D341Med (cell line): ENCODE measurements at regions not wholly inside any gene's neighbourhood (a gene's known extent, or its start where the extent isn't known, plus 50 kb on each side); places are given as distances from the start of the nearest gene placed in this dataset.
"Not testable (repeated sequence)": the region's sequence is repeated elsewhere in the genome, so short reads cannot be mapped to it uniquely, and the experiment has no call there.

ENCODE experiments used
- DNase-seq: peaks from one replicate; pipeline ENCODE4 v3.0.0; 2012; ENCODE audit warnings: low spot score

DNA sequence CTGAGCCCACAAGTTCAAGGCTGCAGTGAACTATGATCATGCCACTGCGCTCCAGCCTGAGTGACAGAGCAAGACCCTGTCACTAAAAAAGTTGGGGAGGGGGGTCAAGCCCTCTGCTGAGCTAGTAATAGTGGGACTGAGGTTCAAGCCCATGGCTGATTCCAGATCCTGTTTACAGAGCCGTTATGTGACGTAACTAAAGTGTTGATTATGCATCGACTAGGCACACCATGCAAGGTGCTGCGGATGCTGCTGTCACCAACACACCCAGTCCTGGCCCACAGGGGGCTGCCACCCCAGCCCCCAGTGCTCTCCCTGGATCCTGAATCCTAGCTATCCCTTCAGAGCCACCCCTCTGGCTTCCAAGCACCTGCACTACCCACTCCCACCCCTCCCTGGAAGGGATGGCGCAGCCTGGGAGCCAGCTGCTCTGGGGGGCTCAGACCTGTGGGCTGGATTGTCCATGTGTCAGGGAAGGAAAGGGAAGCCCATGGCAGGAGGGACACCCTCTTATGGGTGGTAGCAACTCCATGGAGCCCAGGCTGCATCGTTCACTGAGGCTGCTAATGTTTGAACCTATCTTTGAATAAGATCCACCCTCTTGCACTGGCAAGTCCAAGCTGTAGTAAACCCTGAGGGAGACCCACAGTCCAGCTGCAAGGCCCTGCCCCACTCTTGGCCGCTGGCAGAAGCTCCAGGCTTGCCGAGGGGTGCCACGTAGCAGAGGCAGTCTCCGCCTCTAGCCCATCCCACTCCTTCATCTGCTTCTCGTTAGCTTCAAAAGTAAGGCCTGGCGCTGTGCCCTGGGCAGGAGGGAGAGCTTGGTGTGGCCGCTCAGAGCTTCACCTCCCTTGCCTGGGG, 95.0 kb downstream of the SNX5 start:
- no peak for DNase-seq

DNA sequence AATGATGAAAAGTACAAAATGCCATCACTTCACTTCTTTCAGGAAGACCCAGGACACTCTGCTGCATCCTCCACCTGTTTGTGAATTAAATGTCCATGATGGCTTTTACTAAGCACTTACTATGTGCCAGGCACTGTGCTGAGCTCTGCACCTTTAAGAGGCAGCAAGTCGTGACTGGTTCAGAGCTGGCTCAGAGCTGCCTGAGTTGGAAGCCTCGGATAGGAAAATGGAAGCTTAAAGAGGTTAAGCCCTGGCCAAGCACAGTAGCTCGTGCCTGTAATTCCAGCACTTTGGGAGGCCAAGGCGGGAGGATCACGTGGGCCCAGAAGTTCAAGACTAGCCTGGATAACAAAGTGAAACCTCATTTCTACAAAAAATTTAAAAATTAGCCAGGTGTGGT, 95.6 kb downstream of the SNX5 start:
- no peak for DNase-seq

DNA sequence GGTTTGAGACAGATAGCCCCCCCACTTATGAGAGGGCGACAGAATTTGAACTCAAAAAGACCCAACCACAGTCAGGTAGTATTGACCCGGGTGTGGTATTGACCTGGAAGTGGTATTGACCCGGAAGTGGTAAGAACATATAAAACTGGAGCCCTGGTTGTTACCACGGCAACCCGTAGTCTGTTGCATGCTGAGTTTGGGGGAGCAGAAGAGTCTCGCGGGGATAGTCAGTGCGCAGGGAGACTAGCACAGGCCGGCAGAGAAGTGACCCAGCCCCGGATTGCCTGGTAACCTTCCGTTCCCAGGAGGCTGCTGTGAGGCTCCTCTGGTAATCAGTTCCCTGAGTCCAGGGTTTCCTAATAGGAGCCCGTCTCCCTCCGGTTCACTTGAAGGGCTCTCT, 96.2 kb downstream of the SNX5 start:
- no peak for DNase-seq

DNA sequence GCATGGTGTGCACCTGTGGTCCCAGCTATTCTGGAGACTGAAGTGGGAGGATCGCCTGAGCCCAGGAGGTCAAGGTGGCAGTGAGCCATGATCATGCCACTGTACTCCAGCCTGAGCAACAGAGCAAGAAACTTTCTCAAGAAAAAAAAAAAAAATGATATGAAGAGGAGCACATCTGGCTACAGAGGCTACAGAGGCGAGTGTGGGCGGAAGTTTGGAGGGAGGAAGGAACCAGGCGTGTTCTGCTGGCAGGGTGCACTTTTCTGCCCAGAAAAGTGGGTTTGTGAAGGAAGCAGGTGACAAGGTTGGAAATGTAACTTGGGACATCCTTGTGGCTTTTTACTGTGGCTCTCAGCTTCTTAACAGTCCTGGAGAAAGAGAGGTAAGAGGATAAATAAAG, 96.7 kb downstream of the SNX5 start:
- no peak for DNase-seq

DNA sequence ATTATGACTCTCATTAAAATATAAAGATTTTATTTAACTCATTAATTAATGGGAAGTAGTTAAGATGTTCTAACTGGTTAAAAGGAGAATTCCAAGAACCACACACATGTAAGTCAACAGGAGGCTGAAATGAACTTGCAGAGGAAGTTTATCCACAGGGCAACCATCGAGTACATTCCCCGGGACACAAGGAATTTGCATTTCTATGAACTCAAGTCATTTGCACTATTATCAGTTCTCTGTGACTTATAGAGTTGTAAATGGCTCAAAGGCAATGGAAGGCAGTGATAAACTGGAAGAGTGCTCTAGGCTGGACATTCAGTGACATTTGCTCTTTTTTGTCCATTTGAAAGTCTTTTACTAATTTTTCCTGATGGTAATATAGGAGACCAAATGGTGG, 97.4 kb downstream of the SNX5 start:
- no peak for DNase-seq

DNA sequence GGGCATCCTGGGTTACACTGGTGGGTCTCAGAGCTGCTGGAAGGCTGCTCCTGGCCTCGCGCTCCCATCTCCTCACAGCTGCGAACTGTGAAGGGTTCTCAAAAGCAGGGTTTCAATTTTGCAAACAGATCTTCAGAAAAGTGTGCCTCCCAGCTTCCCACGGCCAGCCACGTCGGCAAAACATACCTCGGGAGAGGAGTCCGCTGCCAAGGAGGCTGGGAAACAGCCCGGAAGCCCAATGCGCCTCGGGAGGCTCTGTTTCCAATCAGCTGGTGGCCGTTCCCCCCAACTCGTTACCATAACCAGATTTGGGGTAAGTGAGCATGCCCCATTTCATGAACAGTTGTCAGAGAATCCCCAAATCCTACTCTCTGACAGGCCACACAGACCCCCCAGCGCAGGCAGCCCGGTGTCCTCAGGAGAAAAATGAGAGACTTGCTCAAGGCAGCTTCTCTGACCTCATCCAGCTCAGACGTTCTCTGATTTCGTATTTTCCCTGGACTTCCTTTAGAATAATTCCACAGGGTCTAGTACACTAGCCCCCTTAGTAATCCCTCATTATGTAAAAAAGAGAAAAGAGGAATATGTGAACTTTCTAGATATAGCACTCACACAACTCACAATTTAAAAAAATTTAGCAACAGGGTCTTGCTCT, 98.4 kb downstream of the SNX5 start:
- DNase-seq = no peak

DNA sequence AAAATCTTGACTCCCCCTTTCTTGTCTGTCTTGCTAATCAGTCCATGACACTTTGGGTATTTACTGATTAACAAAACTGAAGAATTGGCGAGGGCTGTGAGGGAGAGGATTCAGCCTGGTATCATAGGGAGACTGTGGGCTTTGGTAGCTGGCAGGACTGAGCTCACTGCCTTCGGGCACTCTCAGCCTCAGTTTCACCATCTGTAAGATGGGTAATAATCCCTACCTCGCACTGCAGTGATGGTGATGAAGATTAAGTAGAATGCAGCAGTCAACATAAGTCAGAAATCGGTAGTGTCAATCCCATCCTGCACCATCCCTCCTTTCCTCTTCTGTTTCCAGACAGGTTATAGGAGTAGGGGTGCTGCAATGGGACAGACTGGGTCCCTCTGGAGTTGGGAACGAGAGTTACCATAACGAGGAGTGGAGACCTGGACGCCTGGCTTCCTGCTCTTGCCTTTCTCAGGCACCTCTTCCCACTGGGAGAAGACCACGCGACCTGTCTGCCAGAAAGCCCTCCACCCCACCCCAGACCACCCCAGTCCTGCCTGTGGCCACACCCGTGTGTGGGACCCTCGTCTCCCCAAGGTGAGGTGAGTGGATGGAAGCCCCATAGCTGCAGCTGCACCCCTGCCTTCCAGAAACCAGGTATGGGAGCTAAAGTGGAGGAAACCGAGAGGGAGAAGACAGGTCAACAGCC, 99.1 kb downstream of the SNX5 start:
- no peak for DNase-seq

DNA sequence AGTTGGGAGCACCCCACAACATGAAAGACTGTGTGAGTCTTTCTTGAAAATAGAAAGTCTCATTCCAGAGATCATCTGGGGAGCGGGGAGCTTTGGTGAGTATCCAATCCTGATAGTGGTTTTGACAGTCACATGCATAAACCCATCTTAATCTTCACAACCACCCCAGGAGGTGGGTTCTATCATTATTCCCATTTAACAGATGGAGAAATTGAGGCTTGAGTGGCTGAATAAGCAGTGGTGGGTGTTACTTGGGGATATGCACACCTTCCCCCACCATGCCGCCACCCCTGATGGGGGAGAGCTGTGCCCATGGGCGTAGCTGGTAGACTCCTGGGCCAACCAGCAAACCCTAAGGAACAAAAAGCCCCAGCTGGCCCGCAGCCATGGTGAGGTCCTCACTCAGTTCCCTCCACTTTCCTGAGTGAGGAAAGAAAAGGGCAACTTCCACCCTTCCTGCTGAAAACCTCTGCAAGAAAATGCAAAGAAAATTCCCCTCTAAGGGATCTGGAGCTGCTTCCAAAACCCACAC, 99.8 kb downstream of the SNX5 start:
- no peak for DNase-seq

DNA sequence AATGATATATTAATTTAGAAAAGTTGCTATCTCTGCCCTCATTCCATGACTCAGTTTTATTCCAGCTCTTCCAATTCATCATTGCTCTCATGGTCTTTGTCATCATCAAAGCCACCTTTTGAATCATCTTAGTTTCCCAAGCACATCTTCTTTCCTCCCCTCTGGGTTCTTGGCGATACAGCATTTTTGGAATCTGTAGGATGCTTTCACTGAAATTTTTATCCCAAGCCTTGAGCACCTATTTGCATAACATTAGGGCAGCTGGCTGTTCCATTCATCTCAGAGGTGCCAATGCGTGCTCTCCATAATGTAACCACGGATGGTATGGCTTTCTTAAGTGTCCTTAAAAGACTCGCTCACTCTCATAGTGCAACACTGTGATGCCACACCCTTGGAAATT, 100.4 kb downstream of the SNX5 start:
- DNase-seq = no peak

DNA sequence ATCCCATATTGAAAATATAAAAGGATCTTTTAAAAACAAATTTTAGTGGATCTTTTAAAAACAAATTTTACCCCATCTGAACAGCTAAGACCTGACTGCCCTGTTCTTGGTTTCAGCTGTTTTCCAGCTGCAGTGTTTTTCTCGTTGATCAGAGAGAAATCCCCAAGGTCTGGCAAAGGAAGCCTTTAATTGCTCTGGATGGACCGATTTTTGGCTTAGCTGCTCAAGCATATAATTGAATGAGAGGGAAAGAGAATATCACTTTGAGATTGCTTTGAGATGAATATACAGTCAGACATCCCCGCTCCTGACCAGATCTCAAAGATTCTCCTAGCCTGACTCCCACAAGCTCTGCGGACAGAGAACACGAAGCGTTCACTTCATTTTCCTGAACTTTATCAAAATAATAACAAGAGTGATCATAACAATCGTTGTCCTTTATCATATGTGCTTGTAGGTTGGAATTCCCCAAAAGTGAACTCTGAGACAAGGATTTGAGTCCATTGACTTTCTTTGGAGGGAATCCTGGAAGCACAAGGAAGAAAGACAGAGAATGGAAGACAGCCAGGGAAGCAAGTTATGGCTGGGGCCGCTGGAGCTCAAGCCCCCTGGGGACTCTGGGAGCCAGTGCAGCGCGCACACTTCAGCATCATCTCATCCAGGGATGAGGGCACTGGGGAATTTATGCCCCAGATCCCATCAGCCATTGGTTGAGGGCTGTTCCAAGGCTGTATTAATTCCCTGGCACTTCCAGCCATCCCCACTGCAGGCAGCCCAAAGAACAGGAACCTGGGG, 101.3 kb downstream of the SNX5 start:
- no peak for DNase-seq

DNA sequence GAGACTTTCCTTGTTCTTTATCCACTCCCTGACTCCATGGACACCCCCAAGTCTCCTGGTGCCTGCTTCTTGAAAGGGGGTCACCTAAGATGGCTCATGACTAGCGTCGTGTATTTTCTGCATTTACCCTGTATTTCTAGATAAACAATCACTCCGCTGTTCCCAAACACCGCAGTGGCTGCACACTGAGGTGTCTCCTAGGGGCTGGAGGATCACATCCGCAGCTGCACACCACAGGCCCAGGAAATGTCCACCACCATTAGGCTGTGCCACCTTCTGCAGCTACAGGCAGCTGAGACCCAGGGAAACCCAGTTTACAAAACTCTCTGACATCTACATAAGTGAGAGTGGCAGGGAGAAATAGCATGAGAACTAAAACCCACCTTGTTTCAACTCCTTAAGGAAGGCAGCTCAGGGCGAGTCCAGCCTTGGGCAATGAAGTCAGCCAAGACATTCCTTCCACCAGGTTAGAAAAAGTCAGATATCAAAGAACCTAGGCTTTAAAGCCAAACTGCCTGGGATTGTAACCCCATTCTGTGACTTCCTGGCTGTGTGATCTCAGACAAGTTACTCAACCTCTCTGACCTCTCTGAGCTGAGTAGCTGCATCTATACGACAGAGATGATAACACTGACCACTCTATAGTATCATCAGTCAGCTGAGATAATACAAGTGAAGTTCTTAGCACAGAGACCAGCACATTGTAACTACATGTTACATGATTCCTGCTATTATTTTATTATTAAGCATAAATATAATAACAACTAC, 102.2 kb downstream of the SNX5 start:
- DNase-seq = no peak

DNA sequence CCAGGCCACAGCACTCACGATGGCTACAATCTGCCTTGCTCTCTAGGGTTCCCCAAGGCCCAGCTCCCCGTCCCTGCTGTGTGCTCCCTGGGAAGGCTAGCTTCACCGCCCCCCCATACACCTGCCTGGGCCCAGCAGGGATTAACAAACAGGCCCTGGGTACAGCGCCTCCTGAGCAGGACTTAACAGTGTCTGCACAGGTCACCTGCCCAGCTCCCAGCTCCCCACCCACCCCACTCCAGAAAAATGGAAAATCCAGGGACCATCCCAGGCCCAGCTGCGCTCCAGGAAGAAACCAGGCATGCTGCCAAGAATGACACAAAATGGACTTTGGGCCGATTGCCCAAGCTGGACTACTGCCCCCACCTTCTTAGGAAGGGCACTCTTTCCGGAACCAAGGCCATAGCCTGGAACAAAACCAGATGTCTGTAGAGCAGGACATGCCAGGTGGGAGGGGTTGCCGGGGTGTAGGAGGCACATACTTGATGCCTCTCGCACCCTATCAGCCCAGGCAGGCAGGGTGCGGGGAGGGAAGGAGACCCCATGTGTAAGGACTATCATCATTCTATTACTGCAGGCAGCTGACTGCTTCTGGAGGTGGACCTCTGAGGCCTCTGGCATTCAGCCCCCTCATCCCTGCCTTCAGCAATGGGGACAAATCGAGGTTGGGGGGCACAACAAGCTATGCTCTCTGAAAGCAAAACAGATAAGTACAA, 104.9 kb downstream of the SNX5 start:
- no peak for DNase-seq

DNA sequence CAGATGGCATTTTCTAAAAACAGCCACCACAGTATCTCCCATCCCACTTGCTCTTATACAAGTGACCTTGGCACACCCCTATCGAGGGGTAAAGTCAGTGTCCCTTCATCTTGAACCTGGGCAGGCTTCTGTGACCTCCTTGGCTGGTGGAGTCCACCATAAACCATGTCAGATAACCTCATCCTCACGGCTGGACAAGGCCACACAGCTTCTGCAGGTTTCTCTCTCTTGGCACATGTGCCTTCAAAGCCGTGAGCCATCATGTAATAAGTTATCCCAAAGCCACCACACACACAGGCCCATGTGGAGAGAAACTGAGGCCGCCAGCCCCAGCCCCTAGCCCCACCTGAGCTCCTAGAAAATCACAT, 105.4 kb downstream of the SNX5 start:
- DNase-seq = no peak

DNA sequence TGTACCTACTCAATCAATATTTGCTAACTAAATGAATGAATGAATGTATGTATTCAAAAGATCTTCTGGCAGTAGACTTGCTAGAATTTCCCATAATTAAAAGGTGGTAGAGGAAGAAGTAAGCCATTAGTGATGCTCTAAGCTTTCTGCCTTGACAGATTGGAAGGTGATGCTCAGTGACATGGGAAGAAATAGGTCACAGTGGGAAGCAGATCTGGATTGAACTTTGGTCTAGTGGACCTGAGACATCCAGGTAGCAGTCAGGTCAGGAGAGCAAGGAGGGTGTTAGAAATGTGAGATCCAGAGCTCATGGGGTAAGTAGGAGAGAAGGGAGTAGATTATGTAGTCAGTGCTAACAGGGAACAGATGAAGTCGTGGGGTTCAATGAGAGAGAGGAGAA, 106.4 kb downstream of the SNX5 start:
- no peak for DNase-seq

DNA sequence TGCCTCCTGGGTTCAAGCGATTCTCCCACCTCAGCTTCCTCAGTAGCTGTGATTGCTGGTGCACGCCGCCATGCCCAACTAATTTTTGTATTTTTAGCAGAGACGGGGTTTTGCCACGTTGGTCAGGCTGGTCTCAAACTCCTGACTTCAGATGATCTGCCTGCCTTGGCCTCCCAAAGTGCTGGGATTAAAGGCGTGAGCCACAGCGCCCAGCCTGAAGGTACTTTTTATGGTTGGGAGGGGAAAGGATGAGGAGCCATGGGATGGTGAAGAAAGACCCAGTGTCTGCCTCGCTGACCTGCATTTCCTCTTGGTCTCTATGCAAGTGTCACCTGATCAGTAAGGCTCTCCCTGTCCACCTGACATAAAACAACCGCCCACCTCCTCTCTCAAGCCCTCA, 107.0 kb downstream of the SNX5 start:
- not testable (repeated sequence) for DNase-seq

DNA sequence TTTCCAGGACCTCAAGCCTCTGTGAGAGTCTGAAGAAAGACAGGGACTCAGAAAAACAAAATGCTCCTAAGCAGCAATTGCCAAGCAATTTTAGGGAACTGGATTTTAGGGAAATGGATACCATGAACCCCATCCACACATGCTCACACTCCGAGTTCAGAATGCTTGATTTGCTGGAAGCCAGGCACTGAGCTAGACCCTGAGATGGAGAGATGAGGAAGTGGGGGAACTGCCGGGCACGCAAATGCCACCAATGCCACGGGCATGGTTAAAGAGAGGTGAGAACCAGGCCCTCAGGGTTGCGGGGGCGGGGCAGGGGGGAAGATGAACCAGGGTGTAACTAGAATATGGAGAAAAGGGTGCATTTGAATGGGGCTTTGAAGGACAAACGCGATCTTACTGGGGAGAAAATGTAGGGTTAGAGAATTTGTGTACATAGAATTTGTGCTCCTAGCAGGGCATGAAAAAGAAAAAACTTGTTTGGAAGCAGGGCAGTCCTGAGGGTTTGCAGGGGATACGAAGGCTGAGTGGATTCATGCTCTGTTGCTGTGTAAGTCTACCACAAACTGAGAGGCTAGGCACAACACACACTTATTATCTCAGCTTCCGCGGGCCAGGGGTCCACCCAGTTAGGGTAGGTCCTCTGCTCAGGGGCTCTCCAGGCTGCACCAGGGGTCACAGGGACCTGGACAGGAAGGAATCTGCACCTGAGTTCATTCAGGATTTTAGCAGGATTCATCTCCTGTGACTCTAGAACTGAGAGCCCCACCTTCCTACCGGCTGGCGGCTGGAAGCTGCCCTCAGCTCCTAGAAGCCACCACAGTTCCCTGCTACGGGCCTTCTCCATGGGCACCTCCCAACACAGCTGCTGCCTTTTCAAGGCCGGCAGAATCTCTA, 108.0 kb downstream of the SNX5 start:
- no peak for DNase-seq

DNA sequence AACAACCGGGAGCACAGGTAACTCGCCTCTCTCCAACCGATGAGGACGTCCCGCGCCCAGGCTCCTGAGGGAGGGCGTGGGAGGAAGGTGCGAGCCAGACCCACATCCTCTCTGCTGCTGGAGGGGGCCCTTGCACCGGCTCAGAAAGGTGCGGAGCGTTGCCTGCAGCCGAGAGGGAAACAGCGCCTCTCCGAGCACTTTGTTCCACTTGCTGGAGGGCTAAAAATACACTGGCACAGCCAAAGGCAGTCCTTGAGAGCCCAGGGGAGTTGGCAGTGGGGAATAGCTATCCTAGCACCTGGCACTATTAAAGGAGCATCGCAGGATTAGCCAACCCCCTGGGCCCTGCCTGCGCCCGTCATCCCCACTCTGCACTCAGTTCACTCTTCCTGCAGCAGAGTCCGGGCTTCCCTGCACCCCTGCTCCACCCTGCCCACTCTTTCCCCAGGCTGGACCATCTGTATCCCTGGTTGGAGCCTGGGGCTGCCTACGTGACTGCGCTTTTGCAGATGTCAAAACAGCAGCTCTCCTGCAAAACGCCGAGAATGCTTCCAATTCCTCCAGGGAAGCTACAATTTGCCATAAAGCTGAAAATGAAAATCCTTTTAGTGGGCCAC, 108.9 kb downstream of the SNX5 start:
- DNase-seq = peak; percentile 48

DNA sequence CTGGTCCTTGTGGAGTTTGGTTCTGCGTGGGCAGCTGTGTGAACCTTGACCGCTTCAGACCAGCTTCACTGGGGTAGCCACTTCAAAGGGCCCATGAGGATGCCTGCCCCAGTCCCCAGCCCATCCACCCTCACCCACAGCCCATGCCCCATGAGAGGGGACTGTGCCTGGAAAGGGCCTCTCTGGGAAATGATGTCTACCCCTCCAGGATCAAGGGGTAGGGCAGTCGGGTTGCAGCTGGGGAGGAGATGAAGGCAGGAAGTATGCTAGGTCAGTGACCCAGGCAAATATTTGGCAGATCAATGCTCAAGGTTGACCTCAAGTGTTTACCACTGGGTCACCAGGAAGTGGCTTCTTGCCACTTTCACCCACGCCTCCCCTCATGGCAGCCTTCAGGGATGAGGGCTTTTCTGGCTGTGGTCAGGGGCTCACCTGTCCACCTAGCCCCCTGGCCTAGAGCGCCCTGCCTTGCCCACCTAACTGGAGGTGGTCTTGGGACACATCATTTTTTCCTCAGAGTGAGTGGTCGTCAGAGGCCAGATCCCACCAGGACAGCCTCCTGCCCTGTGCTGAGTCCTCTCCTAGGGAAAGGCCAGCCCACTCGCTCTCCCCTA, 109.5 kb downstream of the SNX5 start:
- DNase-seq = no peak
